BLaER1 treated with 17β-estradiol and CSF1 and Interleukin-3, amounts not matched to agents 10 nM and 100 nM (cell line): ENCODE measurements at regions not wholly inside any gene's neighbourhood (a gene's known extent, or its start where the extent isn't known, plus 50 kb on each side); places are given as distances from the start of the nearest gene placed in this dataset.
A peak's percentile ranks its signal among the peaks of the same experiment; 100 is the strongest.
"Not testable (repeated sequence)": the region's sequence is repeated elsewhere in the genome, so short reads cannot be mapped to it uniquely, and the experiment has no call there.

Source experiments
- H3K27ac ChIP-seq, 11 experiments: shearing (Covaris generic); formaldehyde crosslinking; 2 replicates each; pipeline ENCODE4 v1.8.1; 2022
- H3K27me3 ChIP-seq, 11 experiments: shearing (Covaris generic); formaldehyde crosslinking; 2 replicates each; pipeline ENCODE4 v1.8.1; 2022
- H3K36me3 ChIP-seq, 11 experiments: shearing (Covaris generic); formaldehyde crosslinking; 2 replicates each; pipeline ENCODE4 v1.8.1; 2022
- H3K4me1 ChIP-seq, 10 experiments: shearing (Covaris generic); formaldehyde crosslinking; 2 replicates each; pipeline ENCODE4 v1.8.1; 2022
- H3K4me2 ChIP-seq, 11 experiments: shearing (Covaris generic); formaldehyde crosslinking; 2 replicates each; pipeline ENCODE4 v1.8.1; 2022
- H3K4me3 ChIP-seq, 10 experiments: shearing (Covaris generic); formaldehyde crosslinking; 2 replicates each; pipeline ENCODE4 v1.8.1; 2022
- H3K9ac ChIP-seq, 11 experiments: shearing (Covaris generic); formaldehyde crosslinking; 2 replicates each; pipeline ENCODE4 v1.8.1; 2022
- H3K9me3 ChIP-seq, 11 experiments: shearing (Covaris generic); formaldehyde crosslinking; replicated peaks in 1 of 11; 2 replicates each; pipeline ENCODE4 v1.8.1; 2022
- H4K20me1 ChIP-seq, 11 experiments: shearing (Covaris generic); formaldehyde crosslinking; 2 replicates each; pipeline ENCODE4 v1.8.1; 2022
- Cebpa-rat ChIP-seq, 11 experiments: shearing (Covaris generic); IDR thresholded peaks; 2 replicates each; pipeline ENCODE4 v1.8.1; 2022

GRCh38 chr4:57777876-57778275 is 667.7 kb upstream of the IGFBP7 start:
- no peak for TF ChIP-seq Cebpa-rat (IDR thresholded peaks at IDR 0.05)
- Histone ChIP-seq H3K27me3 (no peaks in the 10 kb centered on the region), H3K4me2 (no peak overlapping the region), H3K9ac (no peak overlapping the region), H3K4me3 (no peak overlapping the region), H3K27ac (no peak overlapping the region), H3K9me3 (no peaks in the 10 kb centered on the region), H3K36me3 (no peaks in the 10 kb centered on the region), H3K4me1 (no peaks in the 10 kb centered on the region), H4K20me1 (no peaks in the 10 kb centered on the region)

GRCh38 chr4:57774681-57775080 is 664.5 kb upstream of the IGFBP7 start:
- no peak for TF ChIP-seq Cebpa-rat (IDR thresholded peaks at IDR 0.05)
- no peak overlapping the region for H3K4me2 ChIP-seq
- no peaks in the 10 kb centered on the region for H3K4me1 ChIP-seq
- H3K36me3 ChIP-seq: no peaks in the 10 kb centered on the region
- no peak overlapping the region for H3K9ac ChIP-seq
- no peak overlapping the region for H3K4me3 ChIP-seq
- no peaks in the 10 kb centered on the region for H3K27me3 ChIP-seq
- H4K20me1 ChIP-seq: no peaks in the 10 kb centered on the region
- no peaks in the 10 kb centered on the region for H3K9me3 ChIP-seq
- H3K27ac ChIP-seq: no peak overlapping the region

GRCh38 chr4:57774171-57774570 is 664.0 kb upstream of the IGFBP7 start:
- Histone ChIP-seq H3K27me3 (no peaks in the 10 kb centered on the region), H3K27ac (no peak overlapping the region), H3K36me3 (no peaks in the 10 kb centered on the region), H3K4me2 (no peak overlapping the region), H3K4me1 (no peaks in the 10 kb centered on the region), H3K9ac (no peak overlapping the region), H3K9me3 (no peaks in the 10 kb centered on the region), H3K4me3 (no peak overlapping the region), H4K20me1 (no peaks in the 10 kb centered on the region)
- no peak for TF ChIP-seq Cebpa-rat (IDR thresholded peaks at IDR 0.05)

GRCh38 chr4:57766341-57766740 is 656.2 kb upstream of the IGFBP7 start:
- no peaks in the 10 kb centered on the region for H4K20me1 ChIP-seq
- H3K4me1 ChIP-seq: peaks cover 0 to 31% (median 8%) of the 10 kb centered on the region in 10 experiments; a peak in 11 of 20 replicates
- no peak overlapping the region for H3K4me2 ChIP-seq
- H3K9me3 ChIP-seq: peaks cover 0 to 6% (median 0%) of the 10 kb centered on the region in 11 experiments; a peak in 1 of 22 replicates
- no peak overlapping the region for H3K4me3 ChIP-seq
- no peak overlapping the region for H3K27ac ChIP-seq
- no peaks in the 10 kb centered on the region for H3K36me3 ChIP-seq
- no peak for TF ChIP-seq Cebpa-rat (IDR thresholded peaks at IDR 0.05)
- no peaks in the 10 kb centered on the region for H3K27me3 ChIP-seq
- no peak overlapping the region for H3K9ac ChIP-seq

- peak overlapping the region in 3 of 11 experiments; percentile 4 to 28 (median 26); a peak in 2 of 22 replicates for H3K4me2 ChIP-seq
- no peak overlapping the region for H3K4me3 ChIP-seq
- H3K9ac ChIP-seq: no peak overlapping the region
- H3K9me3 ChIP-seq: peaks cover 0 to 10% (median 0%) of the 10 kb centered on the region in 11 experiments; a peak in 1 of 22 replicates
- H3K27me3 ChIP-seq: no peaks in the 10 kb centered on the region
- TF ChIP-seq Cebpa-rat (IDR thresholded peaks at IDR 0.05): no peak
- no peaks in the 10 kb centered on the region for H4K20me1 ChIP-seq
- H3K4me1 ChIP-seq: peaks cover 0 to 31% (median 8%) of the 10 kb centered on the region in 10 experiments; a peak in 11 of 20 replicates
- H3K27ac ChIP-seq: no peak overlapping the region
- H3K36me3 ChIP-seq: no peaks in the 10 kb centered on the region
Measured at GRCh38 chr4:57764856-57765255, 654.7 kb upstream of the IGFBP7 start.

- Histone ChIP-seq H3K9ac (no peak overlapping the region), H3K9me3 (peaks cover 0 to 10% (median 0%) of the 10 kb centered on the region in 11 experiments; a peak in 1 of 22 replicates), H4K20me1 (no peaks in the 10 kb centered on the region), H3K36me3 (no peaks in the 10 kb centered on the region), H3K4me3 (no peak overlapping the region), H3K27ac (peak overlapping the region in 3 of 11 experiments; percentile 15 to 40 (median 16); a peak in 4 of 22 replicates), H3K4me2 (peak overlapping the region in 6 of 11 experiments; percentile 20 to 71 (median 54); a peak in 11 of 22 replicates), H3K4me1 (peaks cover 0 to 31% (median 8%) of the 10 kb centered on the region in 10 experiments; a peak in 11 of 20 replicates), H3K27me3 (no peaks in the 10 kb centered on the region)
- no peak for TF ChIP-seq Cebpa-rat (IDR thresholded peaks at IDR 0.05)
Measured at GRCh38 chr4:57763070-57763469, 652.9 kb upstream of the IGFBP7 start.

GRCh38 chr4:57740625-57741190 is 630.5 kb upstream of the IGFBP7 start:
- Histone ChIP-seq H3K4me3 (no peak overlapping the region), H3K4me2 (no peak overlapping the region), H3K27ac (no peak overlapping the region), H4K20me1 (no peaks in the 10 kb centered on the region), H3K27me3 (no peaks in the 10 kb centered on the region), H3K9ac (no peak overlapping the region), H3K36me3 (no peaks in the 10 kb centered on the region), H3K9me3 (peaks cover 0 to 3% (median 1%) of the 10 kb centered on the region in 11 experiments; a peak in 6 of 22 replicates), H3K4me1 (no peaks in the 10 kb centered on the region)
- TF ChIP-seq Cebpa-rat (IDR thresholded peaks at IDR 0.05): no peak

GRCh38 chr4:57736781-57737180 is 626.6 kb upstream of the IGFBP7 start:
- H3K4me2 ChIP-seq: no peak overlapping the region
- no peaks in the 10 kb centered on the region for H4K20me1 ChIP-seq
- H3K36me3 ChIP-seq: no peaks in the 10 kb centered on the region
- no peaks in the 10 kb centered on the region for H3K27me3 ChIP-seq
- no peak overlapping the region for H3K4me3 ChIP-seq
- no peak overlapping the region for H3K27ac ChIP-seq
- H3K9ac ChIP-seq: no peak overlapping the region
- TF ChIP-seq Cebpa-rat (IDR thresholded peaks at IDR 0.05): no peak
- no peaks in the 10 kb centered on the region for H3K9me3 ChIP-seq
- H3K4me1 ChIP-seq: no peaks in the 10 kb centered on the region

GRCh38 chr4:57734104-57734670 is 624.0 kb upstream of the IGFBP7 start:
- H3K4me3 ChIP-seq: no peak overlapping the region
- no peak for TF ChIP-seq Cebpa-rat (IDR thresholded peaks at IDR 0.05)
- no peak overlapping the region for H3K27ac ChIP-seq
- no peaks in the 10 kb centered on the region for H3K4me1 ChIP-seq
- no peaks in the 10 kb centered on the region for H4K20me1 ChIP-seq
- no peak overlapping the region for H3K9ac ChIP-seq
- no peaks in the 10 kb centered on the region for H3K36me3 ChIP-seq
- H3K9me3 ChIP-seq: peaks cover 0 to 7% (median 0%) of the 10 kb centered on the region in 11 experiments; a peak in 3 of 22 replicates
- H3K27me3 ChIP-seq: no peaks in the 10 kb centered on the region
- no peak overlapping the region for H3K4me2 ChIP-seq

GRCh38 chr4:57729775-57730570 is 619.8 kb upstream of the IGFBP7 start:
- H3K4me3 ChIP-seq, H3K9ac ChIP-seq, H3K4me2 ChIP-seq, H4K20me1 ChIP-seq, H3K4me1 ChIP-seq, H3K27ac ChIP-seq, H3K9me3 ChIP-seq, H3K27me3 ChIP-seq, H3K36me3 ChIP-seq: not testable (repeated sequence)
